Lower leg skin (tissue), 3 donors: ENCODE measurements at regions not wholly inside any gene's neighbourhood (a gene's known extent, or its start where the extent isn't known, plus 50 kb on each side); places are given as distances from the start of the nearest gene placed in this dataset.

ENCODE experiments used
- CTCF ChIP-seq, 3 donors: fragments of 450-650 bp; IDR thresholded peaks; one replicate each; pipeline ENCODE4 v1.5.1; 2016; ENCODE audit warnings: antibody characterized with exemption in 3 of 3, mild to moderate bottlenecking in 3 of 3, moderate library complexity in 2 of 3
- POLR2A ChIP-seq, 2 donors: fragments of 450-650 bp; IDR thresholded peaks; one replicate each; pipeline ENCODE4 v1.6.1; 2016 to 2017; ENCODE audit warnings: antibody characterized with exemption in 2 of 2, mild to moderate bottlenecking in 1 of 2, moderate library complexity in 1 of 2

- no peak for TF ChIP-seq CTCF (IDR thresholded peaks at IDR 0.05)
- TF ChIP-seq POLR2A (IDR thresholded peaks at IDR 0.05): no peak
Measured at GRCh38 chr16:8464979-8465378, 125.3 kb downstream of the TMEM114 start.
